Esophagus squamous epithelium (tissue), 4 donors: ENCODE measurements at regions not wholly inside any gene's neighbourhood (a gene's known extent, or its start where the extent isn't known, plus 50 kb on each side); places are given as distances from the start of the nearest gene placed in this dataset.
"Not testable (repeated sequence)": the region's sequence is repeated elsewhere in the genome, so short reads cannot be mapped to it uniquely, and the experiment has no call there.

ENCODE experiments used
- CTCF ChIP-seq, 6 experiments: fragments of 450-650 bp in 4 of 6; fragments of 200-600 bp in 2 of 6; sonication (generic) in 2 of 6; IDR thresholded peaks; one replicate each; pipeline ENCODE4 v1.5.1; 2016 to 2019; ENCODE audit warnings: antibody characterized with exemption in 6 of 6, mild to moderate bottlenecking in 4 of 6, moderate library complexity in 4 of 6
- POLR2A ChIP-seq, 4 donors: fragments of 450-650 bp; IDR thresholded peaks; one replicate each; pipeline ENCODE4 v1.6.1; 2017; ENCODE audit warnings: antibody characterized with exemption in 4 of 4, mild to moderate bottlenecking in 4 of 4, moderate library complexity in 3 of 4

GRCh38 chr10:109046427-109046826, 876.9 kb downstream of the XPNPEP1 start:
- not testable (repeated sequence) for TF ChIP-seq CTCF, POLR2A (IDR thresholded peaks at IDR 0.05)
